IMR-90 (cell line): ENCODE measurements at regions not wholly inside any gene's neighbourhood (a gene's known extent, or its start where the extent isn't known, plus 50 kb on each side); places are given as distances from the start of the nearest gene placed in this dataset.

Experiments
- ATAC-seq: fragments of 200-7000 bp; cut with Tn5 transposase; 2 replicates; pipeline ENCODE4 v1.9.1; 2020; ENCODE audit warnings: low read depth, mild to moderate bottlenecking, moderate library complexity
- BruUV-seq: library from RNA; stranded (reverse); fragments of 400-500 nt; replicated peaks from 2 replicates; lab custom pipeline; 2021; lab: Mats Ljungman, UMichigan
- CTCF ChIA-PET: fragments of 300-600 bp; formaldehyde crosslinking; extraction: SDS; loops from one replicate; lab custom pipeline; 2021; ENCODE audit warnings: antibody characterized with exemption; lab: Yijun Ruan, JAX
- POLR2A ChIA-PET: fragments of 300-600 bp; sonication (Branson Sonifier 250); formaldehyde crosslinking; loops from one replicate; lab custom pipeline; 2022; ENCODE audit warnings: antibody characterized with exemption; ENCODE audit not compliant: unreplicated experiment; lab: Charles Lee
- DNase-seq: peaks from one replicate; pipeline ENCODE4 v3.0.0; 2013
- H2AFZ ChIP-seq: replicated peaks from 2 replicates; pipeline ENCODE3; 2013; ENCODE audit warnings: low read length, mild to moderate bottlenecking; ENCODE audit not compliant: poor library complexity
- H2AK5ac ChIP-seq: 2 replicates; pipeline ENCODE4 v1.6.1; 2013; ENCODE audit warnings: low read depth, low read length, inconsistent platforms
- H2AK9ac ChIP-seq: replicated peaks from 2 replicates; pipeline ENCODE3; 2013; ENCODE audit warnings: mild to moderate bottlenecking, low read depth, low read length, moderate library complexity; ENCODE audit not compliant: poor library complexity
- H2BK120ac ChIP-seq: 2 replicates; pipeline ENCODE4 v1.6.1; 2013; ENCODE audit warnings: low read depth, low read length, inconsistent platforms
- H2BK15ac ChIP-seq: 3 replicates; pipeline ENCODE4 v1.6.1; 2013; ENCODE audit warnings: low read depth, low read length, inconsistent platforms
- H2BK20ac ChIP-seq: 2 replicates; pipeline ENCODE4 v1.6.1; 2013; ENCODE audit warnings: low read depth, mild to moderate bottlenecking, inconsistent platforms, low read length, moderate library complexity
- H2BK5ac ChIP-seq: 2 replicates; pipeline ENCODE4 v1.6.1; 2013; ENCODE audit warnings: mild to moderate bottlenecking, low read depth, low read length, inconsistent platforms; ENCODE audit not compliant: poor library complexity, severe bottlenecking
- H3K14ac ChIP-seq: replicated peaks from 2 replicates; pipeline ENCODE4 v1.6.1; 2013; ENCODE audit warnings: low read depth, low read length, inconsistent platforms
- H3K18ac ChIP-seq: 2 replicates; pipeline ENCODE4 v1.6.1; 2013; ENCODE audit warnings: low read depth, low read length, control low read depth
- H3K23ac ChIP-seq: 2 replicates; pipeline ENCODE4 v1.6.1; 2013; ENCODE audit warnings: low read depth, low read length, inconsistent platforms
- H3K27ac ChIP-seq: 2 replicates; pipeline ENCODE4 v1.5.1; 2013; ENCODE audit warnings: mild to moderate bottlenecking, control low read depth, low read length; ENCODE audit not compliant: insufficient read depth
- H3K27me3 ChIP-seq: 2 replicates; pipeline ENCODE4 v1.6.1; 2013; ENCODE audit warnings: low read length; ENCODE audit not compliant: control insufficient read depth, insufficient read depth
- H3K36me3 ChIP-seq: 2 replicates; pipeline ENCODE4 v1.6.1; 2013; ENCODE audit warnings: low read length, mixed read lengths; ENCODE audit not compliant: control insufficient read depth, insufficient read depth
- H3K4ac ChIP-seq: 2 replicates; pipeline ENCODE4 v1.6.1; 2013; ENCODE audit warnings: low read depth, low read length, inconsistent platforms
- H3K4me1 ChIP-seq: 2 replicates; pipeline ENCODE4 v1.6.1; 2013; ENCODE audit warnings: low read length, mixed read lengths; ENCODE audit not compliant: control insufficient read depth, insufficient read depth
- H3K4me2 ChIP-seq: 2 replicates; pipeline ENCODE4 v1.6.1; 2013; ENCODE audit warnings: low read depth, mild to moderate bottlenecking, control low read depth, low read length, moderate library complexity
- H3K4me3 ChIP-seq: 2 replicates; pipeline ENCODE4 v1.5.1; 2013; ENCODE audit warnings: low read depth, mild to moderate bottlenecking, control low read depth, low read length, moderate library complexity; ENCODE audit not compliant: insufficient read depth
- H3K56ac ChIP-seq: 2 replicates; pipeline ENCODE4 v1.6.1; 2013; ENCODE audit warnings: low read length, inconsistent platforms; ENCODE audit not compliant: insufficient read depth; ENCODE audit errors: extremely low read depth
- H3K79me1 ChIP-seq, 2 experiments: 2 replicates each; pipeline ENCODE4 v1.6.1; 2013; ENCODE audit warnings: low read length in 2 of 2, inconsistent platforms in 1 of 2, low read depth in 1 of 2
- H3K9ac ChIP-seq: 2 replicates; pipeline ENCODE4 v1.6.1; 2013; ENCODE audit warnings: low read depth, low read length, control low read depth
- H3K9me1 ChIP-seq: 2 replicates; pipeline ENCODE4 v1.6.1; 2013; ENCODE audit warnings: low read length, inconsistent platforms; ENCODE audit not compliant: insufficient read depth
- H3K9me3 ChIP-seq: 2 replicates; pipeline ENCODE4 v1.6.1; 2013; ENCODE audit warnings: low read length; ENCODE audit not compliant: control insufficient read depth, insufficient read depth
- H4K20me1 ChIP-seq: 2 replicates; pipeline ENCODE4 v1.6.1; 2013; ENCODE audit warnings: low read length, inconsistent platforms; ENCODE audit not compliant: insufficient read depth
- H4K5ac ChIP-seq: 2 replicates; pipeline ENCODE4 v1.6.1; 2013; ENCODE audit warnings: mild to moderate bottlenecking, low read depth, low read length, control low read depth
- H4K8ac ChIP-seq, 2 experiments: 2 replicates each; pipeline ENCODE4 v1.6.1; 2013; ENCODE audit warnings: low read depth in 2 of 2, low read length in 2 of 2, control low read depth in 1 of 2, inconsistent platforms in 1 of 2
- H4K91ac ChIP-seq: 2 replicates; pipeline ENCODE4 v1.6.1; 2013; ENCODE audit warnings: low read depth, low read length, inconsistent platforms; ENCODE audit not compliant: insufficient read depth
- BHLHE40 ChIP-seq: fragments of 150-350 bp; IDR thresholded peaks from 2 replicates; pipeline ENCODE4 v1.6.1; 2016; ENCODE audit warnings: mild to moderate bottlenecking, low read depth, low read length
- CEBPB ChIP-seq: IDR thresholded peaks from 2 replicates; pipeline ENCODE4 v1.6.1; 2012; ENCODE audit warnings: low read depth, low read length, improper control_type of control experiment
- CHD1 ChIP-seq: IDR thresholded peaks from 2 replicates; pipeline ENCODE4 v1.6.1; 2012; ENCODE audit warnings: low read depth, low read length, improper control_type of control experiment
- MAFK ChIP-seq: IDR thresholded peaks from 2 replicates; pipeline ENCODE4 v1.6.1; 2012; ENCODE audit warnings: low read depth, low read length, improper control_type of control experiment
- MAZ ChIP-seq: IDR thresholded peaks from 2 replicates; pipeline ENCODE4 v1.6.1; 2012; ENCODE audit warnings: low read depth, mild to moderate bottlenecking, low read length, improper control_type of control experiment, moderate library complexity, borderline replicate concordance
- MXI1 ChIP-seq: IDR thresholded peaks from 2 replicates; pipeline ENCODE4 v1.6.1; 2012; ENCODE audit warnings: low read depth, mild to moderate bottlenecking, low read length, moderate library complexity, borderline replicate concordance
- POLR2A ChIP-seq: IDR thresholded peaks from 2 replicates; pipeline ENCODE4 v1.6.1; 2012; ENCODE audit warnings: mild to moderate bottlenecking, low read depth, low read length
- RAD21 ChIP-seq: IDR thresholded peaks from 2 replicates; pipeline ENCODE4 v1.6.1; 2012; ENCODE audit warnings: low read length, improper control_type of control experiment
- RCOR1 ChIP-seq: IDR thresholded peaks from 2 replicates; pipeline ENCODE4 v1.6.1; 2012; ENCODE audit warnings: mild to moderate bottlenecking, low read length, improper control_type of control experiment; ENCODE audit not compliant: insufficient replicate concordance
- RFX5 ChIP-seq: IDR thresholded peaks from 2 replicates; pipeline ENCODE4 v1.8.0; 2012; ENCODE audit warnings: low read depth, mild to moderate bottlenecking, low read length, moderate library complexity
- dilution Hi-C: fragments of 300-500 bp; cut with HindIII; formaldehyde crosslinking; loops from one replicate; pipeline ENCODE4 v1.14.3; 2018; ENCODE audit warnings: low sequenced_read_pairs; ENCODE audit not compliant: unreplicated experiment
- in situ Hi-C: fragments of 300-500 bp; cut with MboI; formaldehyde crosslinking; loops from 3 replicates; pipeline ENCODE4 v1.14.3; 2019; ENCODE audit warnings: low sequenced_read_pairs, inconsistent platforms, mixed read lengths
- intact Hi-C: fragments of 100-400 bp; cut with micrococcal nuclease; formaldehyde crosslinking; loops from 2 replicates; pipeline ENCODE4 v1.10.0; 2022
- TF ChIP-seq, protein P1 (sequence below): fragments of 150-350 bp; IDR thresholded peaks from 2 replicates; pipeline ENCODE4 v1.6.1; 2017; ENCODE audit warnings: mild to moderate bottlenecking, antibody characterized with exemption, low read length, low read depth
- TF ChIP-seq, protein P2 (sequence below): conservative IDR thresholded peaks from 2 replicates; pipeline ENCODE4 v1.5.1; 2012; ENCODE audit warnings: mild to moderate bottlenecking, low read depth, low read length, improper control_type of control experiment

DNA sequence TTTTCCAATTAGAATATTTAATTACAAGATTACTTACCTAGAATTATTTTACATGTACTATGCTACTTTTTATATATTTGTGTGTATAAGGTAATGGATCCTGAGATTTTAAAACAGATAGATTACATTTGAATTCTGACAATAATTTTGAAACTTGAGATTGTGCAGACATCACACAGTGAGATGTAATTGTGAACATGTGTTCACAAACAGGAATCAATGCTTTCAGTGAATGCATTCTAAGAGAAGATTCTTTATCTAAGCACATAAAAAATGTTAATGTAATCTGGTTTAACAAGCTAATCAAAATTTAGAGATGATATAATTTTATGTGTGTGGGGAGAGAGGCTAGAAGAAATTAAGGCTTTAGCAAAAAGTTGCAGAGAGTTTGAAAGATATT lies 1925.5 kb downstream of the ARAP2 start:
- Histone ChIP-seq H2BK15ac (no peak overlapping the region), H3K23ac (no peak overlapping the region), H3K18ac (no peak overlapping the region), H4K8ac (no peak overlapping the region), H3K36me3 (no peaks in the 10 kb centered on the region), H3K4me3 (no peak overlapping the region), H3K79me1 (no peaks in the 10 kb centered on the region), H2BK20ac (no peak overlapping the region), H2AFZ (no peak overlapping the region), H3K27me3 (no peaks in the 10 kb centered on the region), H4K91ac (no peak overlapping the region), H3K4me1 (no peaks in the 10 kb centered on the region), H4K20me1 (no peaks in the 10 kb centered on the region), H2BK120ac (no peak overlapping the region), H3K14ac (no peak overlapping the region), H3K9me3 (no peaks in the 10 kb centered on the region), H3K9ac (no peak overlapping the region), H4K5ac (no peak overlapping the region), H3K56ac (no peak overlapping the region), H3K9me1 (no peaks in the 10 kb centered on the region), H3K4me2 (no peak overlapping the region), H2AK5ac (no peak overlapping the region), H2BK5ac (no peak overlapping the region), H2AK9ac (no peak overlapping the region), H3K27ac (no peak overlapping the region), H3K4ac (no peak overlapping the region)
- ChIA-PET CTCF (no interaction called here), POLR2A (no interaction called here)
- intact Hi-C loops (no loop called here), dilution Hi-C loops (no loop called here), in situ Hi-C loops (no loop called here)
- ATAC-seq: no peak
- TF ChIP-seq CEBPB (no peak), MAZ (no peak), CHD1 (no peak), MAFK (no peak), RCOR1 (no peak), BHLHE40 (no peak), MXI1 (no peak), POLR2A (no peak), RFX5 (no peak), RAD21 (no peak)
- TF ChIP-seq, protein P1, sequence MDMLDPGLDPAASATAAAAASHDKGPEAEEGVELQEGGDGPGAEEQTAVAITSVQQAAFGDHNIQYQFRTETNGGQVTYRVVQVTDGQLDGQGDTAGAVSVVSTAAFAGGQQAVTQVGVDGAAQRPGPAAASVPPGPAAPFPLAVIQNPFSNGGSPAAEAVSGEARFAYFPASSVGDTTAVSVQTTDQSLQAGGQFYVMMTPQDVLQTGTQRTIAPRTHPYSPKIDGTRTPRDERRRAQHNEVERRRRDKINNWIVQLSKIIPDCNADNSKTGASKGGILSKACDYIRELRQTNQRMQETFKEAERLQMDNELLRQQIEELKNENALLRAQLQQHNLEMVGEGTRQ: no peak
- TF ChIP-seq, protein P2, sequence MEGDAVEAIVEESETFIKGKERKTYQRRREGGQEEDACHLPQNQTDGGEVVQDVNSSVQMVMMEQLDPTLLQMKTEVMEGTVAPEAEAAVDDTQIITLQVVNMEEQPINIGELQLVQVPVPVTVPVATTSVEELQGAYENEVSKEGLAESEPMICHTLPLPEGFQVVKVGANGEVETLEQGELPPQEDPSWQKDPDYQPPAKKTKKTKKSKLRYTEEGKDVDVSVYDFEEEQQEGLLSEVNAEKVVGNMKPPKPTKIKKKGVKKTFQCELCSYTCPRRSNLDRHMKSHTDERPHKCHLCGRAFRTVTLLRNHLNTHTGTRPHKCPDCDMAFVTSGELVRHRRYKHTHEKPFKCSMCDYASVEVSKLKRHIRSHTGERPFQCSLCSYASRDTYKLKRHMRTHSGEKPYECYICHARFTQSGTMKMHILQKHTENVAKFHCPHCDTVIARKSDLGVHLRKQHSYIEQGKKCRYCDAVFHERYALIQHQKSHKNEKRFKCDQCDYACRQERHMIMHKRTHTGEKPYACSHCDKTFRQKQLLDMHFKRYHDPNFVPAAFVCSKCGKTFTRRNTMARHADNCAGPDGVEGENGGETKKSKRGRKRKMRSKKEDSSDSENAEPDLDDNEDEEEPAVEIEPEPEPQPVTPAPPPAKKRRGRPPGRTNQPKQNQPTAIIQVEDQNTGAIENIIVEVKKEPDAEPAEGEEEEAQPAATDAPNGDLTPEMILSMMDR: no peak
- no TSS peak for BruUV-seq
- no peak for DNase-seq
